Chondrocyte (in vitro differentiated cells): ENCODE measurements at regions not wholly inside any gene's neighbourhood (a gene's known extent, or its start where the extent isn't known, plus 50 kb on each side); places are given as distances from the start of the nearest gene placed in this dataset.

ENCODE experiments used
- DNase-seq: peaks from one replicate; pipeline ENCODE4 v3.0.0; 2021; ENCODE audit warnings: mixed read lengths, low spot score
- H3K27ac Mint-ChIP-seq: one replicate; pipeline ENCODE4 v1.8.0; 2021; ENCODE audit warnings: mild to moderate bottlenecking, moderate library complexity, mixed read lengths; ENCODE audit not compliant: unreplicated experiment
- H3K27me3 Mint-ChIP-seq: 2 replicates; pipeline ENCODE4 v1.8.0; 2021; ENCODE audit warnings: low read depth, mixed read lengths
- H3K36me3 Mint-ChIP-seq: 2 replicates; pipeline ENCODE4 v1.8.0; 2021; ENCODE audit warnings: low read depth, mixed read lengths
- H3K4me1 Mint-ChIP-seq: 2 replicates; pipeline ENCODE4 v1.8.0; 2021; ENCODE audit warnings: low read depth, mild to moderate bottlenecking, mixed read lengths
- H3K4me3 Mint-ChIP-seq: one replicate; pipeline ENCODE4 v1.8.0; 2021; ENCODE audit warnings: mild to moderate bottlenecking, moderate library complexity, mixed read lengths; ENCODE audit not compliant: unreplicated experiment
- H3K9me3 Mint-ChIP-seq: 2 replicates; pipeline ENCODE4 v1.8.0; 2021; ENCODE audit warnings: low read depth, mixed read lengths
- CTCF ChIP-seq: fragments of 200-600 bp; sonication (generic); IDR thresholded peaks from 2 replicates; pipeline ENCODE4 v1.5.0; 2021; ENCODE audit warnings: antibody characterized with exemption, mild to moderate bottlenecking, moderate library complexity

DNA sequence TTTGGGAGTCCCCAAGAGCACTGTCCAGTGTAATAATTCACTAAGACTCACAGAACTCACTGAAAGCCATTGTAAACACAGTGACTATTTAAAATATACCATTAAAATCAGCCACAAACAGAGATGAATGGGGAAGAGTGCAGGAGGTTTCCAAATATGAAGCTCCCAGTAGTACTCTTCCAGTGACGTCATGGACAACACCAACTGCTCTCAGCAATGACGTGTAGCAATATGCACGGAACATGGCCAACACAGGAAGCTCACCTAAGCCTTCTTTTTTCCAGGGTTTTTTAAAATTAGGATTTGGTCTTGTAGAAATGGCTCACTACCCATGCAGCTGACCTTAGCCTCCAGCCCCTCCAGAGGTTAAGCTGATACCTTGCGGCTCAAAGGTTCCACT, 1224.1 kb upstream of the CADM2 start:
- Mint-ChIP-seq H3K27ac (no peak overlapping the region), H3K36me3 (no peaks in the 10 kb centered on the region)
- DNase-seq: no peak

GRCh38 chr3:83738202-83738601, 1220.6 kb upstream of the CADM2 start:
- H3K36me3 Mint-ChIP-seq: no peaks in the 10 kb centered on the region
- no peak overlapping the region for H3K27ac Mint-ChIP-seq
- no peak for DNase-seq
- H3K9me3 Mint-ChIP-seq: no peaks in the 10 kb centered on the region
- H3K27me3 Mint-ChIP-seq: peaks cover 6% of the 10 kb centered on the region
- H3K4me1 Mint-ChIP-seq: no peaks in the 10 kb centered on the region
- no peak overlapping the region for H3K4me3 Mint-ChIP-seq
- TF ChIP-seq CTCF: no peak

More for the DNA sequence above, 1224.1 kb upstream of the CADM2 start:
- no peaks in the 10 kb centered on the region for H3K4me1 Mint-ChIP-seq
- no peaks in the 10 kb centered on the region for H3K27me3 Mint-ChIP-seq
- no peaks in the 10 kb centered on the region for H3K9me3 Mint-ChIP-seq
- TF ChIP-seq CTCF: no peak
- H3K4me3 Mint-ChIP-seq: no peak overlapping the region

DNA sequence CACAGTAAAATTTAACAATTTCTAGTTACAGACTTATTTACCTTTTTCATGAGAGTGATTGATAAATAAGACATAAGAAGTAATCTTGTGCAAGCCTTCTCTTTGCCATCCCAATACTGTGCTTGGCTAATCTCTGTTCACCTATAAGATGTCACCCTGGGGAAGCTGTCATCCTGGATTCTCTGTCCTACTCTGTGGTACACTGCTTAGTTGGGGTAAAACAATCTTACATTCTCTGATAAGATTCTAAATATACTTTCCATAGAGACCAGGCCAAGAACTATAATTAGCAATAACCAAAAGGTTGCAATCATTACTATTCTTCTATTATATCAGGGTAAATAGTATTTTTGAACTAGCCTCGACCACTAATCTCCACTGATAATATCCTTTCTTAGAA, 1218.3 kb upstream of the CADM2 start:
- TF ChIP-seq CTCF: no peak
- H3K27ac Mint-ChIP-seq: no peak overlapping the region
- peaks cover 8% of the 10 kb centered on the region for H3K27me3 Mint-ChIP-seq
- no peak for DNase-seq
- no peaks in the 10 kb centered on the region for H3K9me3 Mint-ChIP-seq
- no peak overlapping the region for H3K4me3 Mint-ChIP-seq
- H3K36me3 Mint-ChIP-seq: no peaks in the 10 kb centered on the region
- no peaks in the 10 kb centered on the region for H3K4me1 Mint-ChIP-seq

- no peak overlapping the region for H3K27ac Mint-ChIP-seq
- no peak for DNase-seq
- no peaks in the 10 kb centered on the region for H3K9me3 Mint-ChIP-seq
- H3K36me3 Mint-ChIP-seq: no peaks in the 10 kb centered on the region
- no peaks in the 10 kb centered on the region for H3K4me1 Mint-ChIP-seq
- TF ChIP-seq CTCF: no peak
- H3K27me3 Mint-ChIP-seq: no peaks in the 10 kb centered on the region
- H3K4me3 Mint-ChIP-seq: no peak overlapping the region
Observed at GRCh38 chr3:83765956-83766355, 1192.8 kb upstream of the CADM2 start.

GRCh38 chr3:83769791-83770663, 1188.8 kb upstream of the CADM2 start:
- Mint-ChIP-seq H3K4me3 (no peak overlapping the region), H3K4me1 (no peaks in the 10 kb centered on the region), H3K9me3 (peaks cover 3% of the 10 kb centered on the region), H3K27ac (no peak overlapping the region), H3K27me3 (no peaks in the 10 kb centered on the region), H3K36me3 (no peaks in the 10 kb centered on the region)
- DNase-seq: no peak
- no peak for TF ChIP-seq CTCF
